Fibroblast of the aortic adventitia (primary cell): ENCODE measurements at regions not wholly inside any gene's neighbourhood (a gene's known extent, or its start where the extent isn't known, plus 50 kb on each side); places are given as distances from the start of the nearest gene placed in this dataset.

ENCODE experiments used
- DNase-seq: peaks from one replicate; pipeline ENCODE4 v3.0.0-alpha.2; 2010; ENCODE audit warnings: low read depth
- H3K4me3 ChIP-seq: 2 replicates; pipeline ENCODE4 v1.5.1; 2011; ENCODE audit warnings: low read depth, mild to moderate bottlenecking, control low read depth, low read length, moderate library complexity
- TF ChIP-seq, protein P1 (sequence below): IDR thresholded peaks from 2 replicates; pipeline ENCODE4 v1.5.1; 2011; ENCODE audit warnings: mild to moderate bottlenecking, low read length, control low read depth, inconsistent platforms; ENCODE audit not compliant: insufficient read depth

DNA sequence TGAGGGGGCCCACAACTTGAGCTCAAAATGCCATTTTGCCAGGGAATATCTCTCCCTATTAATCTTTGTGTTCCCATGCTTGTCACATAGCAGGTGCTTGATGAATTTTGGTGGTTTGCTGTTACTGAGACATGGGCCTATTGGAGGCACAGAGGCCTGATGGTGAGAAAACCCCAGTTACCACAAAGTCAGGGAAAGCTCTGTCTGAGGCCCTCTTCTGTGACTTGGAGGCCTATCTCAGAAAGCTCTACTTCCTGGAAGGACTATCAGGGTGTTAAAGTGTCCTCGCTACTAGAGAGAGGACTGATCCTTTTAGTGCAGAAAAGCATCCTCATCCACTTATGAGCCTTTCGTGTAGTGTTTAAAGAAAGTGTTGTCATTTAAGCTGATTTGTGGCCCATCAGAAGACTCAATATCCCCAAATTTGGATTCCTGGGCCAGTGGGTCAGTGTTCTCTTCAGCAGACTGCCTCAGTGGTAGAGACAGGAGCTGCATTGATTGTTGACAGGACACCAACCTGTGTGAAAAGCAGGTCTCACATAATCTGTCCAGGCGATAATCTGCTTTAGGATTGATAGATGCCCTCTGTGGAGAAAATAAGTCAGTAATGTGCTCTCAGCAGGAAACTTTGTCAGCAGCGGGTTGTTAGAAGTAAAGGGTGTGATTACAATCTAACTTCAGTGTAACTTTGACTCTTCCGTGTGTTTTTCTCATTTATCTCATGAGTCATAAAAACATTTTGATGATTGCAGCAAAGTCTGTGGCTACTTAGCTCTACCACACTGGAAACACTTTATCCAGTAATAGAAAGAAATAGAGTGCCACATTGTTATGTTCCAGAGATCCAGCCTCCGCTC lies 121.0 kb downstream of the AKAP11 start:
- peak; percentile 11 for DNase-seq
- no peak overlapping the region for H3K4me3 ChIP-seq
- TF ChIP-seq, protein P1, sequence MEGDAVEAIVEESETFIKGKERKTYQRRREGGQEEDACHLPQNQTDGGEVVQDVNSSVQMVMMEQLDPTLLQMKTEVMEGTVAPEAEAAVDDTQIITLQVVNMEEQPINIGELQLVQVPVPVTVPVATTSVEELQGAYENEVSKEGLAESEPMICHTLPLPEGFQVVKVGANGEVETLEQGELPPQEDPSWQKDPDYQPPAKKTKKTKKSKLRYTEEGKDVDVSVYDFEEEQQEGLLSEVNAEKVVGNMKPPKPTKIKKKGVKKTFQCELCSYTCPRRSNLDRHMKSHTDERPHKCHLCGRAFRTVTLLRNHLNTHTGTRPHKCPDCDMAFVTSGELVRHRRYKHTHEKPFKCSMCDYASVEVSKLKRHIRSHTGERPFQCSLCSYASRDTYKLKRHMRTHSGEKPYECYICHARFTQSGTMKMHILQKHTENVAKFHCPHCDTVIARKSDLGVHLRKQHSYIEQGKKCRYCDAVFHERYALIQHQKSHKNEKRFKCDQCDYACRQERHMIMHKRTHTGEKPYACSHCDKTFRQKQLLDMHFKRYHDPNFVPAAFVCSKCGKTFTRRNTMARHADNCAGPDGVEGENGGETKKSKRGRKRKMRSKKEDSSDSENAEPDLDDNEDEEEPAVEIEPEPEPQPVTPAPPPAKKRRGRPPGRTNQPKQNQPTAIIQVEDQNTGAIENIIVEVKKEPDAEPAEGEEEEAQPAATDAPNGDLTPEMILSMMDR: no peak

DNA sequence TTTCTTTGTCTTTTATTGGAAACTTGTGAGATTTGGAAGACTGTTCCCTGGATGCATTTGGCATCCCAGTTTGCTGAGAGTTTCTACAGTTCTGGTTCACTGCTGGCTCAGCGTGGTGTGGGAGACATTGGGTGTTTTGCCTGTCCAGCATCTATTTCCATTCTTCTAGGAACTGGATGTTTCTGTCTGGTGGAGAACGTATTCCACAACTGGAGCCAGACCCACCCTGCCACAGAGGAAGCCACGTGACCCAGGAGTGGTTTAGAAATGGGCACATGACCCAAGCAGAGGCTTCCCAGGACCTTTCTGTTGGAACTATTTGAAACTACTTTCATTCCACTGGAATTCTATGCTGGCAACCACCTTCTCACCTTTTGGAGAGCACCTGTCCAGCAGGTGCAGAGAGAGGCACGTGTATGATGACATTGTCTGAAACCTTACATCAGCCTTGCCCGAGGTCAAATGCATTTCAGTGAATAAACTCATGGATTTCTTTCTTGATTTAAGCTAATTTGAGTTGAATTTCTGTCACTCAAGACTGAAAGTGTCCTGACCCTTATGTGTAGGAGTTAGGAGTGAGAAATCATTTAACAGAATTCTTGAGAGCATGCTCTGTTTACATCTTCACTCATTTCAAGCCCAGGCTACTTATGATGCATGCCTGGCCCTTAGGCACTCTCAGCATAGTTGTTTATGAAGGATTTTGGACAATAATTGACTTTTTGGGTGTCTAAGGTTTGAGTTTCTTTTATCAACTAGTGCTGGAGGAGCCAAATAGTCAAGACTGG lies 121.8 kb downstream of the AKAP11 start:
- TF ChIP-seq, protein P1: no peak
- no peak for DNase-seq
- H3K4me3 ChIP-seq: no peak overlapping the region

DNA sequence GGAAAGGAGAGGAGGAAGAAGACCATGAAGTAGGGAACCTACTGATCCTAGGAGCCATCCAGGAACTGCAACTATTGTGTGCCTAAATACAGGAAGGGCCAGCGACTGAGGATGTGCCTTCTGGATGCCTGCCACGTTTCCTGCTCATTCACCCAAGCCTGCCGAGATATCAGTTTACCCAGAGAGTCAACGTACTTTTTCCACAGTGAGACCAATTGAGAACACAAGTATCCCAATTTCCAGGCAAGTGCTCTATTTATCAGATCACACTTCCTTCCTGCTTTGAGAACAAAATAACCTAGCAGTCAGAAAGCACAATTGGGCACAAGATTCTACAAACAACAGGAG lies 122.4 kb downstream of the AKAP11 start:
- no peak overlapping the region for H3K4me3 ChIP-seq
- no peak for DNase-seq
- TF ChIP-seq, protein P1: no peak

DNA sequence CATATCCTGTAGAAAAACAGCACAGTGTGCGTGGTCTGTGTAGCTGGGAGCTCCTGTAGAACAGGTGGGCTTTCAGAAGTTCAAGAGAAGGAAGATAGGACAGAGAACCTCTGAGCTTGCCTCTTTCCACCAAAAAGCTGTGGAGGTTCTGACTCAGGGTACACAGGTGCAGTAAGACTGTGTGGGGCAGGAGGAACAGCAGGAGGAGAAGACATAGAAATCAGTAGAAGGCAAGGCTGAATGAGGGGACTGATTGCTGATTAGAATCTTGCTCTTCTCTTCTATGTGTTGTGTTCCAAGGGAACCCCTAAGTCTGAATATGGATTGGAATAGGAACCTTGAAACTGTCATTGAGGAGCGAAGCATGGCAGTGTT lies 122.7 kb downstream of the AKAP11 start:
- TF ChIP-seq, protein P1: no peak
- no peak overlapping the region for H3K4me3 ChIP-seq
- no peak for DNase-seq

DNA sequence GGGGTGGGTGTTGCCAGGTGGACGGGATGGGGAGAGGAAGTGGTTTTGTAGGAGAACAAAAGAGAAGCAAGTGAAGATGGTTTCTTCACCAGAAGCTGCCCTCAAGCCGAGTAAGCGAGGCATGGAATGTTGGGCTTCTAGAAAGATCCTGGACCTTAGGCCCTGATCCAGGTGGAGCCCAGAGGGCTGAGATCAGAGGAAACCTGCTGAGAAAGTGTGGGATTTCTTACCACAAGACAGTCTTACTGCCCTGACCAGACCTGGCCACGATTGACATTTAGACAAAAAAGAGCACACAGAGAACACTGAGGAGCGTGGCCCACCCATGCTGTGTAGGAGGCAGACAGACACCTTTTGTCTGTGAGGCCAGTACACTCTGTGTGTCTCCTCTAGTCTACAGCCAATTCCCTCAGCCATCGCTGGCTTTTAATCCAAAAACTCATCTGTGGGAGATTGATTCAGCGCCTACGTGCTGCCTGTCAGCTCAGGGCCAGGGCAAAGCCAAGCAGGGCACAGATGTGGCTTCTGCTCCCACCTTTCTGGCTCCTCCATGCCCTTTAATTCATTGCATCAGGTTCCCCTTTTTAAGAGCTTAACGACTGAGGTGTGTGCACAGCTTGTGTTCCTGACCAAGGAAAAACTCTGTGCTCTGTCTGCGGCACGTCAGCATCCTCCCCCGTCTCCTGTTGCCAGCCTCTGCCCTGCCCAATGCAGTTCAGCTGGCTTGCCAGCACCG lies 123.3 kb downstream of the AKAP11 start:
- H3K4me3 ChIP-seq: no peak overlapping the region
- no peak for DNase-seq
- TF ChIP-seq, protein P1: no peak

DNA sequence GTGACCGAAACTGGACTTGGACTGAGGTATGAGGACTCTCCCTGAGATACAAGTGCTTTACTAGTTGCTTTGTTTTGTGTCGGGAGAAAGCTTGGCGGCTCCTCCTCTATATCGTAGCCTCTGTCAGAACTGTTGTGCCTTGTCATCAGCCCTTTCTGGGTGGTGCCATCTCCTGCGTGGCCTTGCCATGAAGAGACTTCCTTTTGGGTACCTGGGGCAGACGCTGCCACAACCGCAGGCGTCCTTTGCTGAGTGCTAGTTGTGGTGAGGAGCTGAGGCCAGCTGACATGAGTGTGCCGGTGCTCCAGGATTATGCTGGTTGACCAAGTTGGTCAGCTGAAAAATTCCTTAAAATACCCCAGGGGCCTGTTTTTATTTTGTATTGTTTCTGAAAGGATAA lies 124.5 kb downstream of the AKAP11 start:
- DNase-seq: no peak
- TF ChIP-seq, protein P1: no peak

More for the DNA sequence above, 124.5 kb downstream of the AKAP11 start:
- no peak overlapping the region for H3K4me3 ChIP-seq
